Cardiac muscle cell (in vitro differentiated cells and primary cell): ENCODE measurements at regions not wholly inside any gene's neighbourhood (a gene's known extent, or its start where the extent isn't known, plus 50 kb on each side); places are given as distances from the start of the nearest gene placed in this dataset.
A peak's percentile ranks its signal among the peaks of the same experiment; 100 is the strongest.
"Not testable (repeated sequence)": the region's sequence is repeated elsewhere in the genome, so short reads cannot be mapped to it uniquely, and the experiment has no call there.

Source experiments
- DNase-seq, 2 donors: peaks; one replicate each; pipeline versions ENCODE4 v3.0.0 to v3.0.0-alpha.2; 2010 to 2017; ENCODE audit warnings: low read depth in 1 of 2, low spot score in 1 of 2
- H3K27ac ChIP-seq: fragments of 200-600 bp; sonication (generic); 2 replicates; pipeline ENCODE4 v1.5.1; 2016
- H3K27me3 ChIP-seq: fragments of 200-600 bp; sonication (generic); 2 replicates; pipeline ENCODE4 v1.6.0; 2016; ENCODE audit warnings: control low read depth
- H3K36me3 ChIP-seq: fragments of 200-600 bp; sonication (generic); 2 replicates; pipeline ENCODE4 v1.5.1; 2016; ENCODE audit warnings: control low read depth
- H3K4me1 ChIP-seq: fragments of 200-600 bp; sonication (generic); 2 replicates; pipeline ENCODE4 v1.8.1; 2017; ENCODE audit warnings: low read depth, mild to moderate bottlenecking, mixed run types
- H3K4me3 ChIP-seq: fragments of 200-600 bp; sonication (generic); 2 replicates; pipeline ENCODE4 v1.5.1; 2016; ENCODE audit warnings: mild to moderate bottlenecking
- H3K9me3 ChIP-seq: fragments of 200-600 bp; sonication (generic); 2 replicates; pipeline ENCODE4 v1.5.1; 2017; ENCODE audit warnings: low read depth, mild to moderate bottlenecking, control low read depth
- TF ChIP-seq, protein P1 (sequence below): IDR thresholded peaks from 2 replicates; pipeline ENCODE4 v1.5.1; 2012; ENCODE audit warnings: low read depth, mild to moderate bottlenecking, low read length

DNA sequence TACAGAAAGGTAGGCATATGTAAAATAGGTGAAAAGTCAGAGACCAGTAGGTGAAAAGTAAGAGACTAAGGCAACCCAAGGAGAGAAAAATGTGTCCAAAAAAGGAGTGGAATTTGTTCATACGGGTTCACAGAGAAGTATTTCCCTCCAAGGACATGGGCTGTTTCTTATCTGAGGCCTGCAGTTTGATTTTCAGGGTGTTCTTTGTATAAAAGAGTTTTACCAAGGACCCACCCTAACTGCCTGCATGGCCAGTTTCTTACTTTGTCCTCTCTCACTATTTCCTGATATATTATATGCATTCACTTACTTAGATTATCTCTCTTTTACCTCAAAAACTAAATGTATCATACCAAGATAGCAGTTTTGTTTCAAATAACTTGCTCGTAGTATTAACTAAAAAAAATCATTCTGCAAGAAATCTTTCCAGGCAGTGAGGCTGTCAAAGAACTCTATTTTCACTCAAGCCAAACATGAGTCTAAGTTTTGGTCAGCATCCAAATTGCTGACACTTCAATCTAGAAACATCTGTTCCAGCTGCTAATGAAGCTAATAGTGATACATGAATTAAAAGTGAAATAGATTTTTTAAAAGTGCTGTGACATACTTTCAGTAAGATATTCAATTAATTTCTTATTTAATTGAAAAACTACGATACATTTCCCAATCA lies 141.4 kb upstream of the SGCG start:
- Histone ChIP-seq H3K27me3 (no peaks in the 10 kb centered on the region), H3K9me3 (no peaks in the 10 kb centered on the region), H3K27ac (no peak overlapping the region), H3K36me3 (no peaks in the 10 kb centered on the region), H3K4me3 (no peak overlapping the region), H3K4me1 (peaks cover 3% of the 10 kb centered on the region)
- DNase-seq, result no peak
- TF ChIP-seq, protein P1, sequence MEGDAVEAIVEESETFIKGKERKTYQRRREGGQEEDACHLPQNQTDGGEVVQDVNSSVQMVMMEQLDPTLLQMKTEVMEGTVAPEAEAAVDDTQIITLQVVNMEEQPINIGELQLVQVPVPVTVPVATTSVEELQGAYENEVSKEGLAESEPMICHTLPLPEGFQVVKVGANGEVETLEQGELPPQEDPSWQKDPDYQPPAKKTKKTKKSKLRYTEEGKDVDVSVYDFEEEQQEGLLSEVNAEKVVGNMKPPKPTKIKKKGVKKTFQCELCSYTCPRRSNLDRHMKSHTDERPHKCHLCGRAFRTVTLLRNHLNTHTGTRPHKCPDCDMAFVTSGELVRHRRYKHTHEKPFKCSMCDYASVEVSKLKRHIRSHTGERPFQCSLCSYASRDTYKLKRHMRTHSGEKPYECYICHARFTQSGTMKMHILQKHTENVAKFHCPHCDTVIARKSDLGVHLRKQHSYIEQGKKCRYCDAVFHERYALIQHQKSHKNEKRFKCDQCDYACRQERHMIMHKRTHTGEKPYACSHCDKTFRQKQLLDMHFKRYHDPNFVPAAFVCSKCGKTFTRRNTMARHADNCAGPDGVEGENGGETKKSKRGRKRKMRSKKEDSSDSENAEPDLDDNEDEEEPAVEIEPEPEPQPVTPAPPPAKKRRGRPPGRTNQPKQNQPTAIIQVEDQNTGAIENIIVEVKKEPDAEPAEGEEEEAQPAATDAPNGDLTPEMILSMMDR, result no peak

DNA sequence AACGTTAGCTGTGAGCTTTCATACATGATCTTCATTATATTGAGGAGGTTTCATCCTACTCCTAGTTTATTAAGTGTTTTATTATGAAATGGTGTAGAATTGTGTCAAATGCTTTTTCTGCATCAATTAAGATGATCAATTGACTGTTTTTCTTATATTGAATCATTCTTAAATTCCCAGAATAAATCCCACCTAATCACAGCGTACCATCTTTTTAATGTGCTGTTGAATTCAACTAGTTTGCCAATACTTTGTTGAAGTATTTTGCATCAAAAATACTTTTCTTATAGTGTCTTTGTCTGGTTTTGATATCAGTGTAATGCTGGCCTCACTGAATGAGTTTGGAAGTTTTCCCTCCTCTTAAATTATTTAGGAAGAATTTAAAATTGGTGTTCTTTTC lies 138.6 kb upstream of the SGCG start:
- peaks cover 3% of the 10 kb centered on the region for H3K4me1 ChIP-seq
- no peaks in the 10 kb centered on the region for H3K9me3 ChIP-seq
- TF ChIP-seq, protein P1, result no peak
- H3K36me3 ChIP-seq, result no peaks in the 10 kb centered on the region
- no peak for DNase-seq
- H3K4me3 ChIP-seq, result no peak overlapping the region
- no peak overlapping the region for H3K27ac ChIP-seq
- no peaks in the 10 kb centered on the region for H3K27me3 ChIP-seq

DNA sequence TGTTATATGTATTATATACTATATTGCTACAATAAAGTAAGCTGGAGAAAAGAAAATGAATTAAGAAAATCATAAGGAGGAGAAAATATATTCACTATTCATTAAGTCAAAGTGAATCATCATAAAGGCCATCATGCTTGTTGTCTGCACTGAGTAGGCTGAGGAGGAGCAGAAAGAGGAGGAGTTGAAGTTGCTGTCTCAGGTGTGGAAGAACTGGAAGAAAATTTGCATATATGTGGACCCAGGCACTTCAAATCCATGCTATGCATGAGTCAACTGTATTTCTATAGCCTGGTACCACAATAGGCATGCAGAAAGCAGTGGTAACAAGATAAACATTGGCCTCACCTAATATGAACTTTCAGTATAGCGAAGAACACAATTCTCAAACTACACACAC lies 135.9 kb upstream of the SGCG start:
- Histone ChIP-seq H3K9me3 (no peaks in the 10 kb centered on the region), H3K27me3 (no peaks in the 10 kb centered on the region), H3K36me3 (no peaks in the 10 kb centered on the region), H3K27ac (no peak overlapping the region), H3K4me3 (no peak overlapping the region), H3K4me1 (no peaks in the 10 kb centered on the region)
- TF ChIP-seq, protein P1, result no peak
- DNase-seq, result no peak

DNA sequence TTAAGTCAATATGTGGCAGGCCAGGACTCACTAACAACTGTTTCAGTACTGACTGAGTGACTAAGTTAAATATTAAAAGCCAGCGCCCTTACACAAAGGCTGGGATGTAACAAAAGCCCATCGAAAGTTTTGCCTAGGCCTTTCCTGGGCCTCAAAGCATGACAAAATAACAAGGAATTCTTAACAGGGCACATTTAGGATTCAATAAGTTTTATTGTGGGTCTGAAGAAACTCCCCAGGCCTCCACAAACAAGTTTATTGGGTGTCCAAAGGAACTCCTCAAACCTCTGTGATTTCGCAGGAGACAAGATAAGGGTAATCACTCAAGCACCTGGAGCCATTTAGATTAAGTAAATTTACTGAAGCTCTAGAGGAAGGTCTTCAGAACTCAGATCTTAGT lies 130.7 kb upstream of the SGCG start:
- TF ChIP-seq, protein P1, result no peak
- H3K4me1 ChIP-seq, result no peaks in the 10 kb centered on the region
- no peaks in the 10 kb centered on the region for H3K27me3 ChIP-seq
- no peaks in the 10 kb centered on the region for H3K9me3 ChIP-seq
- peak overlapping the region; percentile 37 for H3K27ac ChIP-seq
- H3K4me3 ChIP-seq, result no peak overlapping the region
- DNase-seq, result no peak
- no peaks in the 10 kb centered on the region for H3K36me3 ChIP-seq

DNA sequence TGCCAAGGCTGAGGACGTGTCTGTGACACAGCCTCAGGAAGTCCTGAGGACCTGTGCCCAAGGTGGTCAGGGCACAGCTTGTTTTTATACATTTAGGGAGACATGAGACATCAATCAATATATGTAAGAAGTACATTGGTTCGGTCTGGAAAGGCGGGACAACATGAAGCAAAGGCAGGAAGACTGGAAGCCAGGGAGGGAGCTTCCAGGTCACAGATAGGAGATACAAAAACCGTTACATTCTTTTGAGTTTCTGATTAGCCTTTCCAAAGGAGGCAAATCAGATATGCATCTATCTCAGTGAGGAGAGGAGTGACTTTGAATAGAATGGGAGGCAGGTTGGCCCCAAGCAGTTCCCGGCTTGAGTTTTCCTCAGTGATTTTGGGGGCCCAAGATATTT lies 127.1 kb upstream of the SGCG start:
- H3K9me3 ChIP-seq, H3K27ac ChIP-seq, H3K27me3 ChIP-seq, H3K36me3 ChIP-seq, H3K4me3 ChIP-seq, DNase-seq, H3K4me1 ChIP-seq: not testable (repeated sequence)

DNA sequence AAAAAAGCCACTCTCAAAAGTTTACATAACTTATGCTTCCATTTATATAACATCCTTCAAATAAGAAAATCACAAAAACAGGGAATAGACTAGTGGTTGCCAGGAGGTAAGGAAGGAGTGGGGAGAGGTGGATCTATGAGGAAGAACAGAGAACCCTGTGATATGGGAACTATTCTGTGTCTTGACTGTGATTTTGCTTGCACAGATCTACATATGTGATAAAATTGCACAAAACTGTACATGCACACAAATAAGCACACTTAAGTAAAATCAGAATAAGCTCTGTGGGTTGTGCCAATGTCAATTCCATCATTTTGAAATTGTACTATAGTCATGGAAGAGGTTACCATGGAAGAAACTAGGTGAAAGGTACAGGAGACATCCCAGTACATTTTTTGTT lies 121.6 kb upstream of the SGCG start:
- no peaks in the 10 kb centered on the region for H3K4me1 ChIP-seq
- no peaks in the 10 kb centered on the region for H3K36me3 ChIP-seq
- TF ChIP-seq, protein P1, result no peak
- H3K27ac ChIP-seq, result no peak overlapping the region
- no peak overlapping the region for H3K4me3 ChIP-seq
- no peaks in the 10 kb centered on the region for H3K27me3 ChIP-seq
- no peaks in the 10 kb centered on the region for H3K9me3 ChIP-seq
- DNase-seq, result no peak
